GM21447 (cell line): ENCODE measurements at regions not wholly inside any gene's neighbourhood (a gene's known extent, or its start where the extent isn't known, plus 50 kb on each side); places are given as distances from the start of the nearest gene placed in this dataset.

Experiments used
- ATAC-seq: cut with Tn5 transposase; IDR thresholded peaks from one replicate; pipeline ENCODE4 v1.9.1; 2021; ENCODE audit not compliant: unreplicated experiment

- no peak for ATAC-seq
These were observed 397.2 kb downstream of the OMA1 start for GRCh38 chr1:58149271-58149812.

- no peak for ATAC-seq
These were observed 401.7 kb downstream of the OMA1 start for GRCh38 chr1:58144698-58145270.

GRCh38 chr1:58143972-58144697, 402.4 kb downstream of the OMA1 start:
- no peak for ATAC-seq

GRCh38 chr1:58136387-58136786, 410.1 kb downstream of the OMA1 start:
- no peak for ATAC-seq

GRCh38 chr1:58135821-58136321, 410.7 kb downstream of the OMA1 start:
- no peak for ATAC-seq

GRCh38 chr1:58133562-58133961, 413.0 kb downstream of the OMA1 start:
- ATAC-seq = no peak

- no peak for ATAC-seq
These were observed 423.5 kb downstream of the OMA1 start for GRCh38 chr1:58123051-58123450.

- no peak for ATAC-seq
These were observed 426.6 kb downstream of the OMA1 start for GRCh38 chr1:58119971-58120370.

- no peak for ATAC-seq
These were observed 430.2 kb downstream of the OMA1 start for GRCh38 chr1:58116284-58116683.

GRCh38 chr1:58109646-58110200, 436.8 kb downstream of the OMA1 start:
- ATAC-seq = no peak

- no peak for ATAC-seq
These were observed 437.7 kb downstream of the OMA1 start for GRCh38 chr1:58108783-58109182.

- ATAC-seq = no peak
These were observed 438.6 kb downstream of the OMA1 start for GRCh38 chr1:58107943-58108342.

- peak; percentile 51 for ATAC-seq
These were observed 441.6 kb downstream of the OMA1 start for GRCh38 chr1:58104960-58105359.

- no peak for ATAC-seq
These were observed 449.8 kb downstream of the OMA1 start for GRCh38 chr1:58096714-58097113.

- ATAC-seq = no peak
These were observed 451.3 kb downstream of the OMA1 start for GRCh38 chr1:58095183-58095582.

GRCh38 chr1:58094221-58094620, 452.3 kb downstream of the OMA1 start:
- ATAC-seq = no peak

- no peak for ATAC-seq
These were observed 455.9 kb downstream of the OMA1 start for GRCh38 chr1:58090640-58091039.

GRCh38 chr1:58089898-58090534, 456.5 kb downstream of the OMA1 start:
- ATAC-seq = no peak

- ATAC-seq = no peak
These were observed 462.3 kb downstream of the OMA1 start for GRCh38 chr1:58084266-58084665.

- no peak for ATAC-seq
These were observed 463.9 kb downstream of the OMA1 start for GRCh38 chr1:58082596-58082995.

GRCh38 chr1:58076258-58076657, 470.3 kb downstream of the OMA1 start:
- no peak for ATAC-seq

- ATAC-seq = no peak
These were observed 471.3 kb downstream of the OMA1 start for GRCh38 chr1:58075188-58075578.
